MCF 10A (cell line): ENCODE measurements at regions not wholly inside any gene's neighbourhood (a gene's known extent, or its start where the extent isn't known, plus 50 kb on each side); places are given as distances from the start of the nearest gene placed in this dataset.

ENCODE experiments used
- BruUV-seq: library from RNA; stranded (reverse); fragments of 400-500 nt; replicated peaks from 2 replicates; lab custom pipeline; 2021; lab: Mats Ljungman, UMichigan
- CTCF ChIA-PET: fragments of 300-600 bp; sonication (Branson Sonifier 250); formaldehyde crosslinking; extraction: SDS; loops from one replicate; lab custom pipeline; 2021; ENCODE audit warnings: antibody characterized with exemption, inconsistent platforms; lab: Yijun Ruan, JAX
- POLR2A ChIA-PET: fragments of 300-600, 350-650 bp; sonication (Branson Sonifier 250); formaldehyde crosslinking; extraction: SDS; loops from one replicate; lab custom pipeline; 2020; ENCODE audit warnings: antibody characterized with exemption, inconsistent platforms; lab: Yijun Ruan, JAX
- DNase-seq: peaks from one replicate; pipeline ENCODE4 v3.0.0-alpha.2; 2018; ENCODE audit not compliant: unreplicated experiment
- H3K27ac Mint-ChIP-seq: one replicate; pipeline ENCODE4 v1.8.0; 2022; ENCODE audit warnings: mild to moderate bottlenecking, low read depth, mixed read lengths; ENCODE audit not compliant: unreplicated experiment
- H3K27me3 Mint-ChIP-seq: one replicate; pipeline ENCODE4 v1.8.0; 2022; ENCODE audit warnings: mixed read lengths; ENCODE audit not compliant: insufficient read depth, unreplicated experiment
- H3K36me3 Mint-ChIP-seq: one replicate; pipeline ENCODE4 v1.8.0; 2022; ENCODE audit warnings: mild to moderate bottlenecking, moderate library complexity, mixed read lengths; ENCODE audit not compliant: insufficient read depth, unreplicated experiment
- H3K4me1 Mint-ChIP-seq: one replicate; pipeline ENCODE4 v1.8.0; 2022; ENCODE audit warnings: mixed read lengths; ENCODE audit not compliant: insufficient read depth, unreplicated experiment
- H3K4me3 Mint-ChIP-seq: one replicate; pipeline ENCODE4 v1.8.0; 2022; ENCODE audit warnings: mild to moderate bottlenecking, moderate library complexity, mixed read lengths; ENCODE audit not compliant: unreplicated experiment
- H3K9me3 Mint-ChIP-seq: one replicate; pipeline ENCODE4 v1.8.0; 2022; ENCODE audit warnings: mixed read lengths; ENCODE audit not compliant: unreplicated experiment
- intact Hi-C: fragments of 100-400 bp; cut with micrococcal nuclease; formaldehyde crosslinking; loops from 2 replicates; pipeline ENCODE4 v1.14.1; 2022
- TF ChIP-seq, protein P1 (sequence below): fragments of 200-600 bp; IDR thresholded peaks from one replicate; pipeline ENCODE4 v1.8.0; 2022; ENCODE audit warnings: antibody characterized with exemption, mild to moderate bottlenecking; ENCODE audit not compliant: unreplicated experiment

- peak overlapping the region; percentile 78 for H3K4me3 Mint-ChIP-seq
- H3K36me3 Mint-ChIP-seq: no peaks in the 10 kb centered on the region
- H3K4me1 Mint-ChIP-seq: peaks cover 16% of the 10 kb centered on the region
- H3K27ac Mint-ChIP-seq: peak overlapping the region; percentile 87
- intact Hi-C loops: loop anchor here (5.0 kb wide), 2 partner anchors 85 to 110 kb away; no protein-coding TSS in a partner anchor
- peak; percentile 27 for DNase-seq
- ChIA-PET POLR2A (interaction anchor here (0.6 to 5.6 kb wide), 20 partner anchors 9 to 459 kb away, joined by 3 to 55 read pairs (median 4); partner anchors contain the start of gene MITF), CTCF (interaction anchor here (0.5 to 2.3 kb wide), 4 partner anchors 79 to 132 kb away, joined by 3 to 5 read pairs (median 4); no protein-coding TSS in a partner anchor)
- H3K9me3 Mint-ChIP-seq: no peaks in the 10 kb centered on the region
- BruUV-seq: no TSS peak
- TF ChIP-seq, protein P1, sequence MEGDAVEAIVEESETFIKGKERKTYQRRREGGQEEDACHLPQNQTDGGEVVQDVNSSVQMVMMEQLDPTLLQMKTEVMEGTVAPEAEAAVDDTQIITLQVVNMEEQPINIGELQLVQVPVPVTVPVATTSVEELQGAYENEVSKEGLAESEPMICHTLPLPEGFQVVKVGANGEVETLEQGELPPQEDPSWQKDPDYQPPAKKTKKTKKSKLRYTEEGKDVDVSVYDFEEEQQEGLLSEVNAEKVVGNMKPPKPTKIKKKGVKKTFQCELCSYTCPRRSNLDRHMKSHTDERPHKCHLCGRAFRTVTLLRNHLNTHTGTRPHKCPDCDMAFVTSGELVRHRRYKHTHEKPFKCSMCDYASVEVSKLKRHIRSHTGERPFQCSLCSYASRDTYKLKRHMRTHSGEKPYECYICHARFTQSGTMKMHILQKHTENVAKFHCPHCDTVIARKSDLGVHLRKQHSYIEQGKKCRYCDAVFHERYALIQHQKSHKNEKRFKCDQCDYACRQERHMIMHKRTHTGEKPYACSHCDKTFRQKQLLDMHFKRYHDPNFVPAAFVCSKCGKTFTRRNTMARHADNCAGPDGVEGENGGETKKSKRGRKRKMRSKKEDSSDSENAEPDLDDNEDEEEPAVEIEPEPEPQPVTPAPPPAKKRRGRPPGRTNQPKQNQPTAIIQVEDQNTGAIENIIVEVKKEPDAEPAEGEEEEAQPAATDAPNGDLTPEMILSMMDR: no peak
- H3K27me3 Mint-ChIP-seq: no peaks in the 10 kb centered on the region
Measured at GRCh38 chr3:69542089-69542804, 156.4 kb upstream of the FRMD4B start.

DNA sequence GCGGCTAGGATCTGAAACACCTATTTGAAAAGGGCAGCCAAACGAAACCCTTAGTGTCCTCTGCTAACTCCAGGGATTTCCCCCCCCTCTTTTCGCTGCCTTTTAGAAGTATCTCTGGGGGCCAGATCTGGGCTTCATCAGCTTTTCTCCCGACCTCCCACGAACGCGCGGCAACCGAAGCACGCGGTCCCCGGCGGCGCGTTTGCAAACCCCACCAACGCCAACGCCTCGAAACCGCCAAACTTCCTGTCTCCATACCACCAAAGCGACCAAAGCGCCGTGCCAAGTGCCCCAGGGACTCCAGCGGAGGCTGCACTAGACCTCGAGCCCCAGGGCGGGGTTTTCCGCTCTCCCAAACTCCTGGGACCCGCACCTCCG, 155.8 kb upstream of the FRMD4B start:
- H3K4me3 Mint-ChIP-seq: peak overlapping the region; percentile 78
- intact Hi-C loops: loop anchor here (1.0 to 5.0 kb wide), 4 partner anchors 84 to 130 kb away; no protein-coding TSS in a partner anchor
- H3K9me3 Mint-ChIP-seq: no peaks in the 10 kb centered on the region
- H3K36me3 Mint-ChIP-seq: no peaks in the 10 kb centered on the region
- peak overlapping the region; percentile 87 for H3K27ac Mint-ChIP-seq
- no peaks in the 10 kb centered on the region for H3K27me3 Mint-ChIP-seq
- BruUV-seq: no TSS peak
- peak; percentile 46 for DNase-seq
- TF ChIP-seq, protein P1: no peak
- ChIA-PET POLR2A (interaction anchor here (0.6 to 5.6 kb wide), 26 partner anchors 9 to 529 kb away, joined by 3 to 55 read pairs (median 4); partner anchors contain the start of genes EOGT and MITF), CTCF (interaction anchor here (0.6 to 2.3 kb wide), 6 partner anchors 30 to 529 kb away, joined by 3 to 5 read pairs (median 4); no protein-coding TSS in a partner anchor)
- peaks cover 16% of the 10 kb centered on the region for H3K4me1 Mint-ChIP-seq

GRCh38 chr3:69540706-69541581, 155.1 kb upstream of the FRMD4B start:
- Mint-ChIP-seq H3K9me3 (no peaks in the 10 kb centered on the region), H3K27ac (peak overlapping the region; percentile 87), H3K27me3 (no peaks in the 10 kb centered on the region), H3K4me3 (peak overlapping the region; percentile 78), H3K4me1 (peaks cover 16% of the 10 kb centered on the region), H3K36me3 (no peaks in the 10 kb centered on the region)
- ChIA-PET CTCF (interaction anchor here (0.6 to 2.3 kb wide), 9 partner anchors 30 to 528 kb away, joined by 3 to 5 read pairs (median 3); no protein-coding TSS in a partner anchor), POLR2A (interaction anchor here (0.6 to 5.6 kb wide), 32 partner anchors 9 to 528 kb away, joined by 3 to 55 read pairs (median 4); partner anchors contain the start of genes EOGT and MITF)
- TF ChIP-seq, protein P1: no peak
- intact Hi-C loops: loop anchor here (1.0 to 5.0 kb wide), 4 partner anchors 84 to 130 kb away; no protein-coding TSS in a partner anchor
- peak; percentile 87 for DNase-seq
- TSS peak; percentile 60 for BruUV-seq
